ENCODE measurements at regions not wholly inside any gene's neighbourhood (a gene's known extent, or its start where the extent isn't known, plus 50 kb on each side); places are given as distances from the start of the nearest gene placed in this dataset.

- TF ChIP-seq CTCF (IDR thresholded peaks at IDR 0.05; ENCODE audit: insufficient read depth, low read length) (no peak), POLR2AphosphoS5 (IDR thresholded peaks at IDR 0.05; ENCODE audit: low read depth) (no peak), GABPA (IDR thresholded peaks at IDR 0.05; ENCODE audit: low read depth) (no peak), REST (IDR thresholded peaks at IDR 0.05; ENCODE audit: insufficient replicate concordance, low read depth) (no peak), SPI1 (IDR thresholded peaks at IDR 0.05; ENCODE audit: borderline replicate concordance, low read depth) (no peak)
Measured at GRCh38 chr12:38161123-38162000, 155.2 kb upstream of the ALG10B start.

All from HL-60 (cell line).